OCI-LY1 (cell line): ENCODE measurements at regions not wholly inside any gene's neighbourhood (a gene's known extent, or its start where the extent isn't known, plus 50 kb on each side); places are given as distances from the start of the nearest gene placed in this dataset.

Experiments used
- H2AFZ ChIP-seq: fragments of 200-600 bp; sonication (generic), shearing (Covaris generic); 2 replicates; pipeline ENCODE4 v1.6.0; 2014; ENCODE audit warnings: antibody characterized with exemption, mild to moderate bottlenecking, low read length
- H3F3A ChIP-seq: fragments of 200-600 bp; sonication (generic), shearing (Covaris generic); 2 replicates; pipeline ENCODE4 v1.6.0; 2014; ENCODE audit warnings: mild to moderate bottlenecking, antibody characterized with exemption, low read length, moderate library complexity; ENCODE audit not compliant: insufficient read depth
- H3K27ac ChIP-seq: fragments of 200-600 bp; sonication (generic); 2 replicates; pipeline ENCODE4 v1.5.1; 2014; ENCODE audit warnings: low read length, mixed run types, mild to moderate bottlenecking, low read depth; ENCODE audit not compliant: poor library complexity, severe bottlenecking
- H3K27me3 ChIP-seq: fragments of 200-600 bp; sonication (generic); 2 replicates; pipeline ENCODE4 v1.6.0; 2014; ENCODE audit warnings: antibody characterized with exemption, mild to moderate bottlenecking, low read length, moderate library complexity; ENCODE audit not compliant: insufficient read depth
- H3K36me3 ChIP-seq: fragments of 200-600 bp; sonication (generic); 2 replicates; pipeline ENCODE4 v1.6.1; 2014; ENCODE audit warnings: mild to moderate bottlenecking, antibody characterized with exemption, low read length, moderate library complexity, mixed read lengths; ENCODE audit not compliant: insufficient read depth
- H3K4me1 ChIP-seq: fragments of 200-600 bp; sonication (generic); 2 replicates; pipeline ENCODE4 v1.5.1; 2014; ENCODE audit warnings: mild to moderate bottlenecking, low read length, moderate library complexity; ENCODE audit not compliant: insufficient read depth, severe bottlenecking
- H3K4me2 ChIP-seq: fragments of 200-600 bp; sonication (generic), shearing (Covaris generic); 2 replicates; pipeline ENCODE4 v1.6.1; 2014; ENCODE audit warnings: low read length
- H3K4me3 ChIP-seq: fragments of 200-600 bp; sonication (generic); 2 replicates; pipeline ENCODE4 v1.5.1; 2014; ENCODE audit warnings: low read length, low read depth, mild to moderate bottlenecking, mixed read lengths; ENCODE audit not compliant: poor library complexity, severe bottlenecking
- H3K79me2 ChIP-seq: fragments of 200-600 bp; shearing (Covaris generic); 2 replicates; pipeline ENCODE4 v1.6.1; 2016; ENCODE audit warnings: mixed run types, low read length, mixed read lengths; ENCODE audit not compliant: insufficient read depth
- H3K9ac ChIP-seq: fragments of 200-600 bp; sonication (generic), shearing (Covaris generic); 2 replicates; pipeline ENCODE4 v1.6.1; 2014; ENCODE audit warnings: mild to moderate bottlenecking, low read length, mixed read lengths
- H3K9me2 ChIP-seq: fragments of 200-600 bp; sonication (generic), shearing (Covaris generic); 2 replicates; pipeline ENCODE4 v1.6.1; 2014; ENCODE audit warnings: low read depth, mild to moderate bottlenecking, low read length, mixed read lengths
- H3K9me3 ChIP-seq: fragments of 200-600 bp; shearing (Covaris generic); 2 replicates; pipeline ENCODE4 v1.6.1; 2014; ENCODE audit warnings: low read length, mixed read lengths
- H4K20me1 ChIP-seq: fragments of 200-600 bp; sonication (generic), shearing (Covaris generic); 2 replicates; pipeline ENCODE4 v1.6.0; 2016; ENCODE audit warnings: mild to moderate bottlenecking, low read length; ENCODE audit not compliant: insufficient read depth
- CTCF ChIP-seq: fragments of 200-600 bp; sonication (generic), shearing (Covaris generic); IDR thresholded peaks from 2 replicates; pipeline ENCODE4 v1.5.1; 2017; ENCODE audit warnings: mild to moderate bottlenecking, antibody characterized with exemption, low read length, moderate library complexity, mixed read lengths
- EZH2 ChIP-seq: fragments of 200-600 bp; sonication (generic), shearing (Covaris generic); IDR thresholded peaks from 2 replicates; pipeline ENCODE4 v1.8.0; 2017; ENCODE audit warnings: borderline replicate concordance, mixed run types, mild to moderate bottlenecking, antibody characterized with exemption, low read length, moderate library complexity, mixed read lengths

DNA sequence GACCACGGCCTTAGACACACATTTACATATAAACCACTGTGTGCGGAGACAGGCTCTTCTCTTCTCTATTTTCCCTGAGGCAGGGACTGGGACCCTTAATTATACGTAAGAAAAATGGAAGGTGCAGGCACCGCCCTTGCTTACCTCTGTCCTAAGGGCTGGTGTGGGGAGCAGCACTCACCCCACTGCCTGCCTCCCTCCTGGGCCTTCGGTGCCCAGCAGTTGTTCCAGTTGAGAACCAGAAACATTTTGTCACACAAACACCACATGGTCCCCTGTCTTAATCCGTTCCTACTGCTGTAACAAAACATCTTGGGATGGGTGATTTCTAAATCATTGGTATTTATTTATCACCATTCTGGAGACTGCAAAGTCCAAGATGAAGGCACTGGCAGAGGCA, 192.7 kb upstream of the DIO3 start:
- Histone ChIP-seq H3K9me3 (no peaks in the 10 kb centered on the region), H3K79me2 (no peaks in the 10 kb centered on the region), H3F3A (no peaks in the 10 kb centered on the region), H3K4me3 (no peak overlapping the region), H2AFZ (no peak overlapping the region), H3K9me2 (no peaks in the 10 kb centered on the region), H3K4me2 (no peak overlapping the region), H4K20me1 (no peaks in the 10 kb centered on the region), H3K36me3 (no peaks in the 10 kb centered on the region), H3K9ac (no peak overlapping the region), H3K4me1 (no peaks in the 10 kb centered on the region), H3K27ac (no peak overlapping the region), H3K27me3 (peaks cover 6% of the 10 kb centered on the region; the same call in 1 of the 2 replicates)
- no peak for TF ChIP-seq EZH2
- TF ChIP-seq CTCF = no peak

- H3K9me3 ChIP-seq = no peaks in the 10 kb centered on the region
- peaks cover 6% of the 10 kb centered on the region; the same call in 1 of the 2 replicates for H3K27me3 ChIP-seq
- no peak overlapping the region for H3K27ac ChIP-seq
- TF ChIP-seq EZH2 (no peak), CTCF (no peak)
- H4K20me1 ChIP-seq = no peaks in the 10 kb centered on the region
- H3K9ac ChIP-seq = no peak overlapping the region
- H3F3A ChIP-seq = no peaks in the 10 kb centered on the region
- no peak overlapping the region for H2AFZ ChIP-seq
- H3K36me3 ChIP-seq = no peaks in the 10 kb centered on the region
- H3K79me2 ChIP-seq = no peaks in the 10 kb centered on the region
- no peaks in the 10 kb centered on the region for H3K4me1 ChIP-seq
- H3K4me3 ChIP-seq = no peak overlapping the region
- H3K9me2 ChIP-seq = no peaks in the 10 kb centered on the region
- no peak overlapping the region for H3K4me2 ChIP-seq
Observed at GRCh38 chr14:101369194-101369915, 191.9 kb upstream of the DIO3 start.

GRCh38 chr14:101369916-101370592, 191.2 kb upstream of the DIO3 start:
- Histone ChIP-seq H3K27ac (no peak overlapping the region), H3K79me2 (no peaks in the 10 kb centered on the region), H4K20me1 (no peaks in the 10 kb centered on the region), H3K9ac (no peak overlapping the region), H3K4me1 (no peaks in the 10 kb centered on the region), H3F3A (no peaks in the 10 kb centered on the region), H3K9me2 (no peaks in the 10 kb centered on the region), H3K4me2 (no peak overlapping the region), H3K4me3 (no peak overlapping the region), H3K36me3 (no peaks in the 10 kb centered on the region), H3K9me3 (no peaks in the 10 kb centered on the region), H3K27me3 (peaks cover 6% of the 10 kb centered on the region; the same call in 1 of the 2 replicates), H2AFZ (no peak overlapping the region)
- TF ChIP-seq CTCF = no peak
- TF ChIP-seq EZH2 = no peak
